Cerebellar nuclear complex (tissue), 1 donor: ENCODE measurements at regions not wholly inside any gene's neighbourhood (a gene's known extent, or its start where the extent isn't known, plus 50 kb on each side); places are given as distances from the start of the nearest gene placed in this dataset.
"Not testable (repeated sequence)": the region's sequence is repeated elsewhere in the genome, so short reads cannot be mapped to it uniquely, and the experiment has no call there.

Experiments
- DNase-seq, 2 experiments: peaks; one replicate each; lab custom pipeline; 2025; lab: John Stamatoyannopoulos, UW

DNA sequence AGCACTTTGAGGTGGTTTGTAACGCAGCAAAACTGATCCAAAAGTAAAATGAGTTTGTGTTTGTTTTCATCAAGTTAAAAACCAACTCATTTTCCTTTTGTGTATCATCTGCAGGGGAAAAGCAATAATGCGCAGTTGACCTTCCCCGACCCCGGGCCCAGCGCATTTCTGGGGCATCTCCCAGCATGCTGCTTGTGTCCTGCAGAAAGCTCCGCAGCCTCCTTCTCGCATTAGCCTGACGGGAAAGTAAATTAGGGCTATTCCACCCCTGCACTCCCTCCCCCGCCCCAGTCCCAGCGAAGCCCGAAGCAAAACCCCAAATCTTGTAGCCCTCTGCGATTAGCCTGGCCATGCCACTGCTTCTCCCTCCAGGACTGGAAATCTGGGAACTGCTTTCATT lies 82.0 kb upstream of the PPM1B start:
- no peak for DNase-seq

GRCh38 chr2:44087036-44087713 lies 81.5 kb upstream of the PPM1B start:
- peak; percentile 69 to 96 for DNase-seq

DNA sequence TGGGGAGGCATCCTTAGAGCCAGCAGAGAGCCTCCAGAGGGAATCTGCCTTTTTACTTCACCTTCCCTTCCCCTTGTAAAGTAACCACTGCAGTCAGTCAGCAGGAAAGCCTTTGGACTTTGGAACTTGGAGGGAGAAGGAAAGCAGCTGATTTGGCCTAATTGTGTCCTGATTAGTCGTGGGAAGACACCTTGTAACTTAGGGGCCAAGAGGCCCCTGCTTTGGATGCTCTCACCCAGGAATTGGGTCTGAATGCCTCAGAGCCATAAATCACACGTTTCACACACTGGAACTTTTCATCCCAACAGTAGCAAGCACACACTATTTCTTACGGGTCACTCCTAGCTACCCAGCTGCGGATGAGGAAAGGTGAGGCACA lies 81.0 kb upstream of the PPM1B start:
- DNase-seq = no peak

DNA sequence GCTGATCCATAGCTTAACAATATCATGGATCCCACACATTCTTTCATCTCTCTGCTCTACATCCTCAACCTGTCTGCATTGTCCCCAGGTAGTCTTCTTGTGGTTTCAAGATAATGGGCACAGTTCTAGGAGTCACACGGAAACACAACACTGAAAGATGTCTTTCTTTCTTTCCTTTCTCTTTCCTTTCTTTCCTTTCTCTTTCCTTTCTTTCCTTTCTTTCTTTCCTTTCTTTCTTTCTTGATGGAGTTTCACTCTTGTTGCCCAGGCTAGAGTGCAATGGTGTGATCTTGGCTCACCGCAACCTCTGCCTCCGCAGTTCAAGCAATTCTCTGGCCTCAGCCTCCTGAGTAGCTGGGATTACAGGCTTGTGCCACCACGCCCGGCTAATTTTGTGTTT lies 76.2 kb upstream of the PPM1B start:
- not testable (repeated sequence) for DNase-seq

DNA sequence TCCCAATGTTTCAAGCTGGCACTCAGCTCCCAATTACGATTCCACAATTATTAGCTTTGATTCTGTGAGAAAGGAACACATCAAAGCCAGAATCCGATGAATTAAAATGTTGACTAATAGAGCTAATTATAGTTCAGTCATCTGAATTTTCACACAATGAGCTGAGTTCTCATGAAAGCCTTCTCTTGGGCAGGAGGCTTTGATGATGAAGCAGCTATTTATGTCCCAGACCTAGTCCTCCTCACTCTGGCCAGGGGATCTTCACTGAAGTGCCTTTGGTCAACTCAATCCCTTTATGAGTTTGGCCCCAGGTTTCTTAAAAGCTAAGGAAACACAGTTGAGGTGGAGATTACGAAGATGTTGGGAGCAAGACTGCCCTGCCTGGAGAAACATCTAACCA lies 74.7 kb upstream of the PPM1B start:
- DNase-seq = no peak

DNA sequence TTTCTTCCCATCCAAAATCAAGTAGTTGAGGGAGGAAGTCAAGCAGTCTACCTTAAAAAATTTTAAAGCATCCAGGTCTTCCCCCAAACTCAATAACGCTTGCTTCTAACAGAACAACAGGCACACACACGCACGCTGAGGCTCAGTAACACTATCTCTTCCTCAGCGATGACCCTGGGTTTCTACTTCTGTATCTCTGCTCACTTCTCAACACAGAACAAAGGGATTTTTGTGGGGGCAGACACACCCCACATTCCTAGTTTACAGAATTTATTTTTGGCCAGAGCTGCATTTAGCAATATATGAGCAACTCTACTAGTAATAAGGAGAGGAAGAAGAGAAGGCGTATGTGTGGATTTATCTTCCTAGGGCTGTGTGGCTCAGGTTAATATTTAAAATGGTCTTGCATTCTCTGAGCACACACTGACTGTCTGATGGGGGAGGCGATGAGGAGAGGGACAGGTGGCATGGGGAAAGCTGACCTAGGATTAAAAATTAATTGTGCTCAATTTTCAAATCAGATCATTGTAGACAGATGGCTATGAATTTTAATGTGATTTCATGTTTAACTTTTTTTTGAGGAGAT lies 71.3 kb upstream of the PPM1B start:
- DNase-seq = no peak

DNA sequence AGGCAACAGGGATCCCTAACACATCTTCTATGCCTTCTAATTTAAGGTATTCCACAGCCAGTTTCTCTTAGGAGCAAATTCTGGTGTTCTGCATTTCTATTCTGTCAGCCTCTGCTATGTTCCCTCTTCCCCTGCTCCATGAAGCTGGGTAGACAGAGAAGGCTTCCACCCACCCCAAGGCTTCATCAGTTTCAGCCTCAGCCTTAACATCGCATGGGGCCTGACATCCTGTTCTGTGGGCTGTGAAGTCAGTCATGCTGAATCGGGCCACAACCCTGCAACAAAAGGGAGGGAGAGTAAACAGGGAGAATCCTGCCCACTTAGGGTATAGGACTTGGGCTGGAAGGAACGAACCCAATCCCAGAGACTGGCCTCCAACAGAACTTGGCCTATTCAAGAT lies 70.6 kb upstream of the PPM1B start:
- no peak for DNase-seq

GRCh38 chr2:44098891-44099290 lies 69.8 kb upstream of the PPM1B start:
- no peak for DNase-seq

GRCh38 chr2:44100351-44100750 lies 68.3 kb upstream of the PPM1B start:
- DNase-seq = no peak

GRCh38 chr2:44101246-44101645 lies 67.4 kb upstream of the PPM1B start:
- DNase-seq = no peak

DNA sequence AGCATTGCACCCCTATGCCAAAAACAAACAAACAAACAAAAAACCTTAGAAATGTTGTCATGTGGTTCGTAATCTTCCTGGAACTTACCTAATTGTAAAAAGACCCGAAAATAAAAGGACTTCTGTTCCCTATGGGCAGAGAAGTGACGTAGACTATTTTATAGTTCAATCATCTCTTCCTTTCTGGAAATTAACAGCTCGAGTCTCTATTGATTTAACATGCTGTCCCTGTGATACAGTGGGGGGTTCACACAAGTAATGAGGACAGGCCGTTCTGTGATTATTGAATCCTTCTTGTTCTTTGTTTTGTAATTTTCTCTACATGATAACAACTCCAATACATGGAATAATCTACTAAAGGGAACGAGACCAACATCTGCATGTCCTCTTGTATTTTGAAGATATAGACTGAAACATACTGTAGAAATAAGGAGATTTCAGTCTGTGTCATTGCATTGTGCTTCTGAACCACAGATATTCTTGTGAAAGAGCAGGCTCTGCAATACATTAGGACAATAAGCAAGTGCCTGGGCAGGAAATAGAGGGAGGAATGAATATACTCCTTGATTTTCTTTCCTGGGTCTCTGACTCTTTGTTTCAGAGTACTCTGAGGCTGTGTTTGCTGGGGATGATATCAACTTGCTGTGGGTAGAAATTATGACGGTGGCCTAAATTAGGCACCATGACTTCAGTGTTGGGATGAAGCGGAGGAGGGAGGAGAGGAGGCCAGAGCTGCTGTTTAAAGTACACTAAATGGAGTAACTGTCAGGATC lies 65.7 kb upstream of the PPM1B start:
- DNase-seq = no peak

DNA sequence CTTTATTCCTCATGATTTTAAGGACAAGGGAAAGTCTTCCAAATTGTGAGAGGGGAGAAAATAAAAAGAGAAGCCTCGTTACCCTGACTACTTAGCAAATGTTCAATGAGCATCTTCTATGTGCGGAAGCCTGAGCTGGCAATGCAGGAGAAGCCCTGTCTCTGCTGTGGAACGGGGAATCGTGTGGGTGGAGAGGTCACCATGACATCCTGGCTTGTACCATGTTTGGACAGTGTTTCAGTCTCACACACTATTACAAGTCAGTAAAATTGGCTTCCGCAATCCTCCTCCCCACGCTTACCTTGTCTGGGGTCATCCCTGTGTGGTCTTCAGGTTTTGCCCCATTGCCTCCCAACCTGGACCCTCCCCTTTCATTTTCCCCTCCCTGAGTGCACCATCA lies 65.0 kb upstream of the PPM1B start:
- no peak for DNase-seq

DNA sequence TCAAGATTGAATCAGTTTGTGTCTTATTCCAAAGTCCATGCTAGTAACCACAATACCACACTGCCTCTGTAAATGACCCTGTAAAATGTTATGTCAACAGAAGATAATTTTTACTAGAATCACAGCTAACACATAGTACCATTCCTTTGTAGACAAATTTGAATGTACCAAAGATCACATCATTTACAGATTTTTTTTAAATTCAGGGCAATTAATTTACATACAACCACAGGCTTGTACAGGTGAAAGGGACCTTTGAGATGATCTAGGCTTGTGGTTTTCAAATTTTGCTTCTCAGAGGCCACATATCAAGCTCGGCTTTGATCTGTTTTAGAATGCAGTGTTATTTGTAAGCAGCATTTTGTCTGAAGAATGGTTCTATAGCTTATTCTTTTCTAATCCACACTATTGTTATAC lies 63.8 kb upstream of the PPM1B start:
- DNase-seq = no peak

DNA sequence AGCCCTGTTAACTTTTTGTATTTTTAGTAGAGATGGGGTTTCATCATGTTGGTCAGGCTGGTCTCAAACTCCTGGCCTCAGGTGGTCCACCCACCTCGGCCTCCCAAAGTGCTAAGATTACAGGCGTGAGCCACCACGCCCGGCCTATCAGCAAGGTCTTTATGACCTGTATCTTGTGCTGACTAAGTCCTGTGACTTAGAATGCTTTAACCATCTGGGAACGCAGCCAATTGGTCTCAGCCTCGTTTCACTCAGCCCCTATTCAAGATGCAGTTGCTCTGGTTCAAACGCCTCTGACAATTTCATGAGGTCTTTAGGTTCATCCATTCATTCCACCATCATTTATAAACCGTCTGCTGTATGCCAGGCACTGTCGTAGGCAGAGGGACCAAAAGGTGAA lies 62.2 kb upstream of the PPM1B start:
- DNase-seq = not testable (repeated sequence)

DNA sequence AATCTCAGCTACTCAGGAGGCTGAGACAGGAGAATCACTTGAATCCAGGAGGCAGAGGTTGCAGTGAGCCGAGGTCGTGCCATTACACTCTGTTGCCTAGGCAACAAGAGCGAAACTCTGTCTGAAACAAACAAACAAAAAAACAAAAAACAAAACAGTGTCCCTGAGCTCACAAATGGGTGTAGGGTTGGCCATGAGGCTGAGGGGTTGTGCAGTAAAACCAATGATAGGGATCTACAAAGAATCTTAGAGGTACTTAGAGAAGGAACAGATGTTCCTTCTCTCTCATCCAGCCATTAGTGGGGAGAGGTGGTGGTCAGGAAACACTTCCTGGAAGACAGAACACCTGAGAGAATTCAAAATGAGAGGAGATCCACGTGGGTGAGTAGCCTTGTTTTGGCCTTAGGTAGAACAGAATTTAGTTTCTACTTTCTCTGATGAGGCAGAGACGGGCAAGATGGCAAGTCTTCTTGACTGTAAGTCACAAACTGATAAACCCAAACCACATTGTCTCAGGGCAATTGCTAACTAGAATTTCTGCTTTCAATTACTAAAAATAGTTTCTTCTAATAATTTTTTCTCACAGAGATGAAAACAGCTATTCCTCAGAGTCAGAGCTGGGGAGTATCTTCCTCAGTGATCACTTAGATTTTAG lies 61.5 kb upstream of the PPM1B start:
- DNase-seq = no peak

DNA sequence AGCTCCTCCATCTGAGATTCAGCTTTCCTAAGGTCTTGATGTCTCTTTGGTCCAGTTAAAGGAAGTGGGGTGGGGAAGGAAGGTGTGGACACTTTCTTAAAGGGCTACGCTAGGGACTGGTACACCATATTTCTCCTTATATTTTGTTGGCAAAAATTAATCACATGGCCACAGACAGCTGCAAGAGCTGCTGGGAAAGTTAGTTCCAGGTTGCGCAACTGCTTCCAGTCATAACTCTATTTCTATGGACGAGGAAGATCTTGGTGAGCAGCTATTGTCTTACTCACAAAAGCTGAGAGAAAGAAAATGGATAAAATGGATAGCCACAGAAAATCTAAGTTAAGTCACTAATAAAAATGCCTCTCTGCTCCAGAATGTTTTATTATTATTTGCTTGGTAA lies 60.7 kb upstream of the PPM1B start:
- DNase-seq = no peak

GRCh38 chr2:44109166-44109565 lies 59.5 kb upstream of the PPM1B start:
- DNase-seq = no peak

DNA sequence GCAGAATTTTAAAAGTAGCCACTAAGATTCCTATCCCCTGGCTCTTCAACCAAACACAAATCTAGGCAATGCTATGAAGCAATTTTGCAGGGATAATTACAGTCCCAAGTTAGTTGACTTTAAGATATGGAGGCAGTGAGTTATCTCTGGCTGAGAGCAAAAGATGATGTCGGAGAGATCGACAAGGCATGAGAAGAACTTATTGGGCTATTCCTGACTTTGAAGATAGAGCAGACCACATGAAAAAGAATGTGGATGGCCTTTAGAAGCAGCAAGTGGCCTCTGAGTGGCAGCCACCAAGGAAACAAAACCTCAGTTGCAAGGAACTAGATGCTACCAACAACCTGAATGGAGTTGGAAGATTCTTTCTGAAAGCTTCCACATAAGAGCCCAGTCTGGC lies 58.2 kb upstream of the PPM1B start:
- no peak for DNase-seq

DNA sequence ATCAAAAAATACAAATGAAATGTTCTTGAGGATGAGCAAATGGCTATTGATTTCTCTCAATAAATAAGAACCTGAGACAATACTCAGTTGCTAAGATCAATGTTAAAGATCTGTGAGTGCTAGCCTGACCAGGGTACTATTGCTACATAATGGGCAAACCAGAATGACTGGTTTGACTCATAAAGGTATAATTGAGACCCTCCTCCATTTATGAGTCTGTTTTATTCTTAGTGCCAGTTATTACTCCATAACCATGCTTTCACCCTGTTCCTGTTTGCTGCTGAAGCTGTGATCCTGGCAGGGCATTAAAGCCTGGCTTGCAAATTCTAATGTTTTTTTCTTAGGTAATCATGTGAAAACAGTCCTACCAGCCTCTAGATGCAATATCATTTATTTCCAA lies 56.6 kb upstream of the PPM1B start:
- DNase-seq = no peak

GRCh38 chr2:44116319-44116718 lies 52.4 kb upstream of the PPM1B start:
- no peak for DNase-seq

- DNase-seq = no peak
Observed at GRCh38 chr2:44118257-44118656, 50.4 kb upstream of the PPM1B start.
